ENCODE measurements at regions not wholly inside any gene's neighbourhood (a gene's known extent, or its start where the extent isn't known, plus 50 kb on each side); places are given as distances from the start of the nearest gene placed in this dataset.
"Not testable (repeated sequence)": the region's sequence is repeated elsewhere in the genome, so short reads cannot be mapped to it uniquely, and the experiment has no call there.

DNA sequence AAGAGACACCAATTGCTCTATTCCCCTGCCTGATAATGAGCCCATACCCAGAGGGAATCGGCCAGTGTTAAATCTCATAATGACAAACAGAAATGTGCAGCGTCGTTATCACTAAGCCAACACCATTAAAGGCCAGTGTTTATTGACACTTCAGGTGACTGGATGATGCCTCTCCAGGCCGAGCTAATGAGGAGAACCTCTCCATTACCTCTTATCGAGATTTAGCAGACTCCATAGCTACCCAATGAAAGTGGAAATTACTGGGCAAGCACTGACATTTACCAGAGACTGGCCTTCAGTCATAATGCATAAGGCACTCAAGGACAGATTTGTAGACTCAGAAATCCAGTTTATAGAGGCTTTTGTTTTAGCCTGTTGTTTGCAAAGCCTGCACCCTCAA is 669.5 kb downstream of the MAFB start:
- Histone ChIP-seq H3K4me3 (ENCODE audit: low read depth, low read length) (no peak overlapping the region), H3K9me3 (ENCODE audit: control insufficient read depth, insufficient read depth, low read length) (no peaks in the 10 kb centered on the region), H3K27ac (ENCODE audit: low read depth, low read length) (no peak overlapping the region), H3K4me1 (ENCODE audit: control insufficient read depth, insufficient read depth, low read length) (no peaks in the 10 kb centered on the region), H3K36me3 (ENCODE audit: control insufficient read depth, insufficient read depth, low read length) (no peaks in the 10 kb centered on the region), H3K27me3 (ENCODE audit: control insufficient read depth, insufficient read depth, low read length) (no peaks in the 10 kb centered on the region)
- 100% methylated on average over 1 of the region's 5 CpGs for WGBS (ENCODE audit: insufficient coverage)
- DNase-seq (ENCODE audit: low read depth in 4 of 6, low spot score in 6 of 6), result peak in 1 of 6 donors; percentile 18

GRCh38 chr20:40017765-40018164 is 671.3 kb downstream of the MAFB start:
- WGBS (ENCODE audit: insufficient coverage), result no CpG with 5 or more reads among the region's 1 CpG
- Histone ChIP-seq H3K36me3 (ENCODE audit: control insufficient read depth, insufficient read depth, low read length) (no peaks in the 10 kb centered on the region), H3K4me1 (ENCODE audit: control insufficient read depth, insufficient read depth, low read length) (no peaks in the 10 kb centered on the region), H3K9me3 (ENCODE audit: control insufficient read depth, insufficient read depth, low read length) (no peaks in the 10 kb centered on the region), H3K27ac (ENCODE audit: low read depth, low read length) (no peak overlapping the region), H3K4me3 (ENCODE audit: low read depth, low read length) (no peak overlapping the region), H3K27me3 (ENCODE audit: control insufficient read depth, insufficient read depth, low read length) (no peaks in the 10 kb centered on the region)
- DNase-seq (ENCODE audit: low read depth in 4 of 6, low spot score in 6 of 6), result no peak

DNA sequence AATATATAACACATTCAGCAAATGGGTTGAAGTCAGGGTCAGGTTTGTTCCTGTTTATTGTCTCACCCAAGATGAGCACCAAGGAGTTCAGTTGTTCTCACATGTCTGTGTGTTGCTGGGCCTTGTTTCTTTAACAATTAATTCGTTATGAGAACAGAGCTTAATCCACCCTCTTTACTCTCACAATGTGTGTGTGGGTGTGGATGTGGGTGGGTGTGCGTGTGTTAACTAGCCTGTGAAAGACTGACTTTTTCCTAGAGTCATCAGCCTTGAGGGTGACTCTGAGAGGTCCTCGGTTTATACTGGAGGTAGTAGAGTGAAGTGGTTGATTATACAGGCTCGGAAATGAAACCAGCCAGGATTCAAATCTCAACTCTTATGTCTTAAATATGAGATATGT is 672.1 kb downstream of the MAFB start:
- Histone ChIP-seq H3K36me3 (ENCODE audit: control insufficient read depth, insufficient read depth, low read length) (no peaks in the 10 kb centered on the region), H3K27ac (ENCODE audit: low read depth, low read length) (no peak overlapping the region), H3K27me3 (ENCODE audit: control insufficient read depth, insufficient read depth, low read length) (no peaks in the 10 kb centered on the region), H3K9me3 (ENCODE audit: control insufficient read depth, insufficient read depth, low read length) (no peaks in the 10 kb centered on the region), H3K4me1 (ENCODE audit: control insufficient read depth, insufficient read depth, low read length) (no peaks in the 10 kb centered on the region), H3K4me3 (ENCODE audit: low read depth, low read length) (no peak overlapping the region)
- WGBS (ENCODE audit: insufficient coverage), result no CpG with 5 or more reads among the region's 4 CpGs
- DNase-seq (ENCODE audit: low read depth in 4 of 6, low spot score in 6 of 6), result no peak

DNA sequence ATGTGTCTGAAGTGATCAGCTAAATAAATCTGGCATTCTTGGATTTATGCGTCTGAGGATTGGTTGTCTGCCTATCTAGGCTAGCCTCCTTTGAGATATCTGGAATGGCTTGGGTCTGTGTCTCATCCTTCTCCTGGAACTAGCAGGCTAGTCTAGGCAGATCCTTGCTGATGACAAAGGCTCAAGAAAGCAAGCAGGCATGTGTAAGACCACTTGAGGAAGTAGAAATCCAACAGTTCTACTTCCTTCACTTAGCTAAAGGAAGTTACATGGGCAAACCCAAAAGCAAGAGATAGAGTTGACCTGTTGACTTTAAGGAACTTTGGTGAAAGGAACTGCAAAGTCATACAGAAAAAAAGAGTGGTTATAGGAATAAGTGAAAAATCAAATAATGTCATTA is 672.6 kb downstream of the MAFB start:
- no peaks in the 10 kb centered on the region for H3K4me1 ChIP-seq (ENCODE audit: control insufficient read depth, insufficient read depth, low read length)
- no peak overlapping the region for H3K27ac ChIP-seq (ENCODE audit: low read depth, low read length)
- DNase-seq (ENCODE audit: low read depth in 4 of 6, low spot score in 6 of 6), result no peak
- no peaks in the 10 kb centered on the region for H3K27me3 ChIP-seq (ENCODE audit: control insufficient read depth, insufficient read depth, low read length)
- H3K4me3 ChIP-seq (ENCODE audit: low read depth, low read length), result no peak overlapping the region
- WGBS (ENCODE audit: insufficient coverage), result 57% methylated on average over 1 of the region's 1 CpG
- no peaks in the 10 kb centered on the region for H3K36me3 ChIP-seq (ENCODE audit: control insufficient read depth, insufficient read depth, low read length)
- no peaks in the 10 kb centered on the region for H3K9me3 ChIP-seq (ENCODE audit: control insufficient read depth, insufficient read depth, low read length)

DNA sequence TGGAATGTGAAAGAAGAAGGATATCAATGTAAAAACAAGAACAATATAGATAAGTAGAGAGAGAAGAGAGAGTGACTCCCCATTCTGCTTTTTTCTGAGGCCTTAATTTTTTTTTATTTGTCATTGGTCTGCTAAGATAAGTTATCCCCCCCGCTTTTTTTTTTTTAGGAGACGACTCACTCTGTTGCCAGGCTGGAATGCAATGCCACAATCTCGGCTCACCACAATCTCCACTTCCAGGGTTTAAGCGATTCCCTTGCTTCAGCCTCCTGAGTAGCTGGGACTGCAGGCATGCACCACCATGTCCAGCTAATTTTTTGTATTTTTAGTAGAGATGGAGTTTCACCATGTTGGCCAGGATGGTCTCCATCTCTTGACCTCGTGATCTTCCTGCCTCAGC is 677.0 kb downstream of the MAFB start:
- DNase-seq (ENCODE audit: low read depth in 4 of 6, low spot score in 6 of 6); H3K27ac ChIP-seq (ENCODE audit: low read depth, low read length); H3K4me1 ChIP-seq (ENCODE audit: control insufficient read depth, insufficient read depth, low read length); H3K27me3 ChIP-seq (ENCODE audit: control insufficient read depth, insufficient read depth, low read length); H3K4me3 ChIP-seq (ENCODE audit: low read depth, low read length); H3K9me3 ChIP-seq (ENCODE audit: control insufficient read depth, insufficient read depth, low read length); H3K36me3 ChIP-seq (ENCODE audit: control insufficient read depth, insufficient read depth, low read length): not testable (repeated sequence)
- WGBS (ENCODE audit: insufficient coverage), result no CpG with 5 or more reads among the region's 5 CpGs

DNA sequence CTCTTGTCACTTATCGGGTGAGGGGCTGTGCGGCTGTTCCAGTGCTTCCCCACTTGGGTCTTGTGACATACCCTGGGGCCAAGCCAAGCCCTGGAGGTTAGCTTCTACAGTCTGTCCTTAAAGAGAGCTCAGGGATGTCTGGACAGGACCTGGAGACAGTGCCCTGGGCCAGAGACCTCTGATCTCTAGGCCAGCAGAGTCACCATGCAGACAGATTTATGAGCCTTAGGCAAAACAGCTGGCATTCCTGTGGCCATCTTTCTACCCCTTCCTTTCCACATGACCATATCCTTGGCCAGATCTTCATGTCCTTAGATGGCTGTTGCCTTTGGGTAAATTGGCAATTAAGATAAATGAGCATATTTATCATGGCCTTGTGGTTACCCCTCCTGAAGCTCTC is 678.6 kb downstream of the MAFB start:
- DNase-seq (ENCODE audit: low read depth in 4 of 6, low spot score in 6 of 6), result no peak
- H3K36me3 ChIP-seq (ENCODE audit: control insufficient read depth, insufficient read depth, low read length), result no peaks in the 10 kb centered on the region
- no peak overlapping the region for H3K4me3 ChIP-seq (ENCODE audit: low read depth, low read length)
- WGBS (ENCODE audit: insufficient coverage), result 86% methylated on average over 2 of the region's 2 CpGs
- no peaks in the 10 kb centered on the region for H3K4me1 ChIP-seq (ENCODE audit: control insufficient read depth, insufficient read depth, low read length)
- H3K27me3 ChIP-seq (ENCODE audit: control insufficient read depth, insufficient read depth, low read length), result no peaks in the 10 kb centered on the region
- no peaks in the 10 kb centered on the region for H3K9me3 ChIP-seq (ENCODE audit: control insufficient read depth, insufficient read depth, low read length)
- no peak overlapping the region for H3K27ac ChIP-seq (ENCODE audit: low read depth, low read length)

DNA sequence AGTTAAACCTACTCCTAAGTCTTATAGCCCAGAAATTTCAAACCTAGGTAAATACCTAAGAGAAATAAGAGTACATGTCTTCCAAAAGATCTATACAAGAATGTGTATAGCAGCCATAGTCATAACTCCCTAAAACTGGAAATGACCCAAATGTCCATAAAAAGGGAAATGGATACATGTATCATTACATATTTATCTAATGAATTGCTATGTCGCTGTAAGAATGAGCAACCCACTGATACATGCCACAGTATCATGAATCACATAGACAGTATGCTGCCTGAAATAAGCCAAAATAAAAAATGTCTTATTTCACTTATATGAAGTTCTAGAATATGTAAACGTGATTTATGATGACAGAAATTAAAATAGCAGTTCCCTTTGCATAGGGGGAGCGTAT is 679.5 kb downstream of the MAFB start:
- 93% methylated on average over 2 of the region's 3 CpGs for WGBS (ENCODE audit: insufficient coverage)

GRCh38 chr20:40008177-40008576 is 680.9 kb downstream of the MAFB start:
- Histone ChIP-seq H3K9me3 (ENCODE audit: control insufficient read depth, insufficient read depth, low read length) (no peaks in the 10 kb centered on the region), H3K27me3 (ENCODE audit: control insufficient read depth, insufficient read depth, low read length) (no peaks in the 10 kb centered on the region), H3K36me3 (ENCODE audit: control insufficient read depth, insufficient read depth, low read length) (no peaks in the 10 kb centered on the region), H3K4me3 (ENCODE audit: low read depth, low read length) (no peak overlapping the region), H3K27ac (ENCODE audit: low read depth, low read length) (no peak overlapping the region), H3K4me1 (ENCODE audit: control insufficient read depth, insufficient read depth, low read length) (no peaks in the 10 kb centered on the region)
- WGBS (ENCODE audit: insufficient coverage), result 71% methylated on average over 1 of the region's 3 CpGs
- no peak for DNase-seq (ENCODE audit: low read depth in 4 of 6, low spot score in 6 of 6)

More for the DNA sequence above, 679.5 kb downstream of the MAFB start:
- Histone ChIP-seq H3K9me3 (ENCODE audit: control insufficient read depth, insufficient read depth, low read length) (no peaks in the 10 kb centered on the region), H3K4me1 (ENCODE audit: control insufficient read depth, insufficient read depth, low read length) (no peaks in the 10 kb centered on the region), H3K27me3 (ENCODE audit: control insufficient read depth, insufficient read depth, low read length) (no peaks in the 10 kb centered on the region), H3K4me3 (ENCODE audit: low read depth, low read length) (no peak overlapping the region), H3K36me3 (ENCODE audit: control insufficient read depth, insufficient read depth, low read length) (no peaks in the 10 kb centered on the region), H3K27ac (ENCODE audit: low read depth, low read length) (no peak overlapping the region)
- no peak for DNase-seq (ENCODE audit: low read depth in 4 of 6, low spot score in 6 of 6)

DNA sequence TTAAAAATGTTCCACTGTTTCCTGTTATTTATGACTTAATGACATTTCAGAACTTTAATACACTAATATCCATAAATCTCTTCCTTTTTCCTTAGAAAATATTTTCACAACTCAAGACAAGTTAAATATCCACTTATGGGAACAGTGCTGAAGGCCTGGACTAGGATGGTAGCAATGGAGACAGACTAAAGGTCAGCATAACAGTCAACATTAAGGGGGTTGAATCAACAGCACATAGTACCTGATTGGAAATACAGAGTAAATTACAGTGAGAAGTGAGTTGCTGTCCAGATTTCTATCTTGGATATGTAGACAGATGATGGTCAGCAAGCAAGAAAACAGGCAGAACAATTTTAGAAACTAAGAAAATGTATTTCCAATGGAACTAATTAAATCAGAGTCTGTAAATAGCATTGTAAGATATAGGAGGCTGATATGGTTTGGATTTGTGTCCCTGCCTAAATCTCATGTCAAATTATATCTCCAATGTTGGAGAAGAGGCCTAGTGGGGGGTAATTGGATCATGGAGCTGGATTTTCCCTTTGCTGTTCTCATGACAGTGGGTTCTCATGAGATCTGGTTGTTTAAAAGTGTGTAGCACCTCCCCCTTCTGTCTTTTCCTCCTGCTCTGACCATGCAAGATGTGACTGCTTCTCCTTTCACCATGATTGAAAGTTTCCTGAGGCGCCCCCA is 682.7 kb downstream of the MAFB start:
- 60% methylated on average over 1 of the region's 1 CpG for WGBS (ENCODE audit: insufficient coverage)
- no peak for DNase-seq (ENCODE audit: low read depth in 4 of 6, low spot score in 6 of 6)
- Histone ChIP-seq H3K27ac (ENCODE audit: low read depth, low read length) (no peak overlapping the region), H3K36me3 (ENCODE audit: control insufficient read depth, insufficient read depth, low read length) (no peaks in the 10 kb centered on the region), H3K4me3 (ENCODE audit: low read depth, low read length) (no peak overlapping the region), H3K4me1 (ENCODE audit: control insufficient read depth, insufficient read depth, low read length) (no peaks in the 10 kb centered on the region), H3K9me3 (ENCODE audit: control insufficient read depth, insufficient read depth, low read length) (no peaks in the 10 kb centered on the region), H3K27me3 (ENCODE audit: control insufficient read depth, insufficient read depth, low read length) (no peaks in the 10 kb centered on the region)

GRCh38 chr20:40004092-40004491 is 684.9 kb downstream of the MAFB start:
- not testable (repeated sequence) for H3K27ac ChIP-seq (ENCODE audit: low read depth, low read length); H3K36me3 ChIP-seq (ENCODE audit: control insufficient read depth, insufficient read depth, low read length); H3K4me1 ChIP-seq (ENCODE audit: control insufficient read depth, insufficient read depth, low read length); H3K9me3 ChIP-seq (ENCODE audit: control insufficient read depth, insufficient read depth, low read length); DNase-seq (ENCODE audit: low read depth in 4 of 6, low spot score in 6 of 6); H3K4me3 ChIP-seq (ENCODE audit: low read depth, low read length); H3K27me3 ChIP-seq (ENCODE audit: control insufficient read depth, insufficient read depth, low read length)
- WGBS (ENCODE audit: insufficient coverage), result no CpG with 5 or more reads among the region's 2 CpGs
